SK-N-SH treated with all-trans-retinoic acid at 6 μM for 48 hours (cell line): ENCODE measurements at regions not wholly inside any gene's neighbourhood (a gene's known extent, or its start where the extent isn't known, plus 50 kb on each side); places are given as distances from the start of the nearest gene placed in this dataset.

ENCODE experiments used
- CREB5 ChIP-seq: fragments of 250-450 bp; sonication (Bioruptor Pico); IDR thresholded peaks from 2 replicates; pipeline ENCODE4 v1.5.1; 2020; ENCODE audit warnings: low read depth, mild to moderate bottlenecking, moderate library complexity
- CSRNP3 ChIP-seq: fragments of 250-450 bp; sonication (Bioruptor Pico); IDR thresholded peaks from 2 replicates; pipeline ENCODE4 v1.5.1; 2021; ENCODE audit warnings: mild to moderate bottlenecking, moderate library complexity
- PATZ1 ChIP-seq: fragments of 250-450 bp; sonication (Bioruptor Pico); IDR thresholded peaks from 2 replicates; pipeline ENCODE4 v1.8.0; 2020; ENCODE audit warnings: mild to moderate bottlenecking, moderate library complexity, borderline replicate concordance
- ZFP3 ChIP-seq: fragments of 250-450 bp; sonication (Bioruptor Pico); IDR thresholded peaks from 2 replicates; pipeline ENCODE4 v1.5.0; 2020; ENCODE audit warnings: mild to moderate bottlenecking, moderate library complexity

GRCh38 chr6:147738099-147738498 lies 229.6 kb downstream of the SAMD5 start:
- TF ChIP-seq CREB5 (no peak), PATZ1 (no peak), CSRNP3 (CRISPR knock-in tag) (no peak), ZFP3 (CRISPR knock-in tag) (no peak)
